ENCODE measurements at regions not wholly inside any gene's neighbourhood (a gene's known extent, or its start where the extent isn't known, plus 50 kb on each side); places are given as distances from the start of the nearest gene placed in this dataset.
"Not testable (repeated sequence)": the region's sequence is repeated elsewhere in the genome, so short reads cannot be mapped to it uniquely, and the experiment has no call there.

DNA sequence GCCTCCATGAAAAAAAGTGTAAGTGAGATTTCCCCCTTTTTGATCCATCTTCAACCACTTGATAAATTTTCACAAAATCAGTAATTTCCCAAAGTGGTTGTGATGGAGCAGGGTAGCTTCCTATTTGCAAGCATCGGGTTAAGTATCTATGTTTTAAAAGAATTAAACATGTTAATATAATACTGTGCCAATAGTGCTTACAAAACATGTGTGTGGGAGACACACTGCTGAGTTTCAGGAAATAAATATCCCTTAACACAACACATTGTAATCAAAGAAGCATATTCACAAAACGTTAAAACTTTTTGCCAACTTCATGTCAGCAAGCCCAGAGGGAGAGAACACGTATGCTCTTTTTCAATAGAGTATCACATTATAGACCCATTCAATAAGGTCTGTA lies 526.9 kb downstream of the TTLL7 start:
- DNase-seq (ENCODE audit: low spot score) = not testable (repeated sequence)

DNA sequence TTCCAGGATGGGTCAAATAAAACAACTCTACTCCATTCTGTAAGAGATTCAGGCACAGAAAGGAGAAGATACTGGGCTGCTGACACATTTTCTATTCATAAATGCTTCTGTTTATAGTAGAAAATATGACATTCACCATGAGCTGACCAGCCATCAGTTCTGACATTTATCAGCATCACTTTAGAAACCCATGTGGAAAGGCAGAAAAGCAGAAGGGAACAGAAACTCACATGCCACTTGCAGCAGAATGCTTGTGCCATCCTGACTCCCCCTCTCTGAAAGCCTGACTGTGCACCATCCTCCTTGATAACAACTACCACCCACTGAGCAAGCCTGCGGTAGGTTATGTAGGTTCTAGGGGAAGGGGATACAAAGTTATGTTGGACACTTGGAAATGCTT lies 527.7 kb downstream of the TTLL7 start:
- not testable (repeated sequence) for DNase-seq (ENCODE audit: low spot score)

- not testable (repeated sequence) for DNase-seq (ENCODE audit: low spot score)
These were observed 530.6 kb downstream of the TTLL7 start for GRCh38 chr1:83468336-83468735.

GRCh38 chr1:83457735-83458248 lies 541.1 kb downstream of the TTLL7 start:
- DNase-seq (ENCODE audit: low spot score) = not testable (repeated sequence)

- DNase-seq (ENCODE audit: low spot score) = not testable (repeated sequence)
These were observed 541.7 kb downstream of the TTLL7 start for GRCh38 chr1:83457281-83457680.

GRCh38 chr1:83455753-83456152 lies 543.2 kb downstream of the TTLL7 start:
- DNase-seq (ENCODE audit: low spot score) = not testable (repeated sequence)

DNA sequence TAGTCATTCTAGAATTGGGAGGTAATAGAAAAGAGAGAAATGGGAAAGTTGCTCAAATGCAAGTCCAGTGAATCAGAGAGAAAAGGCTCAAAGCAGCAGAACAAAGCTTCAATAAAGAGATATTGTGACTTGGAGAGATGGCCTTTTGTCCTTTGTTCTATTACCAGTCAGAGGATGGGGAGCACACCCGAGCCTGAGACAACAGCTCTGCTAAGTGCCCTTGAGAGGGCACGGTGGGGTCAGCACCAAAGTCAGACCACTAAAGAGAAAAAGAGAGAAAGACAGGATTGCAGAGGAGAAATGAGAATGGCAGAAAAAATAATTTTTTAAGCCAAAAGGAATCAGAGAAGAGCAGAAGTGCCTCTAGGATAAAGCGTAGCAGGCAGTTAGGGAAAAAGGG lies 553.1 kb downstream of the TTLL7 start:
- not testable (repeated sequence) for DNase-seq (ENCODE audit: low spot score)

DNA sequence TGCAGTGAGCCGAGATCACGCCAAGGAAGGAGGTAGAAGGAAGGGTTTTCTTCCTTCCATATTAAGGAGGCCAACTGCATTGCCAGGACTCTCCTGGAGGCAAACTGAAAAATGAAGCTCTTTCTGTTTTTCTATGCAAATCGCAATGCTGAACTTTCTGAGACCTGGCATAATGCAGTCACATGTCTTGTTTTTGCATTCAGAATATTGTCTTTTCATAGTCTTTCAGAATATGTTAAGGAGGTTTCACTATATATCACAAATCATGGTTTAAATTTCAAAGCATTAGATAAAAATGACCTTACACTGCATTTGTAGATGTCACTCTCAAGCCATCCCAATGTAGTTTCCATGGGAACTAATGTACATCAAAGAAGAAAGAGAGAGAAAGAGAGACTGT lies 556.5 kb downstream of the TTLL7 start:
- not testable (repeated sequence) for DNase-seq (ENCODE audit: low spot score)

- not testable (repeated sequence) for DNase-seq (ENCODE audit: low spot score)
These were observed 558.3 kb downstream of the TTLL7 start for GRCh38 chr1:83440586-83440985.

DNA sequence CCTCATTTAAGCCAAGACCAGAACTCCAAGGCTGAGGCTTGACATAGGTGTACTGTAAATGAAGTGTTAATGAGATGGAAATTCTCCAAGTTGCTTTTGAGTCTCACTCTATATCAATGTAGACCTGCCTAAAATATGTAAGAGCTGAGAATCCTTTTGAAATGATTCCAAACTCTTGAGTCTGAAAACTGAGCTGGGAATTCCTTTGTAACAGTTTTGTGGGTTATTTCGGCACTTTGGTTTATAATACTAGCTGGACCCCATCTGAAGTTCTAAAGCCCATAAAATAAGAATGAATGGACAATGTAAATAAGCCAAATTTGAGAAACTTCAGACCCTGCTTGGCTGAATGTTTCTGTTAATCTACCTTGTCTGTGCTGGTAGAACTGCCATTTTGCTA lies 558.9 kb downstream of the TTLL7 start:
- not testable (repeated sequence) for DNase-seq (ENCODE audit: low spot score)

DNA sequence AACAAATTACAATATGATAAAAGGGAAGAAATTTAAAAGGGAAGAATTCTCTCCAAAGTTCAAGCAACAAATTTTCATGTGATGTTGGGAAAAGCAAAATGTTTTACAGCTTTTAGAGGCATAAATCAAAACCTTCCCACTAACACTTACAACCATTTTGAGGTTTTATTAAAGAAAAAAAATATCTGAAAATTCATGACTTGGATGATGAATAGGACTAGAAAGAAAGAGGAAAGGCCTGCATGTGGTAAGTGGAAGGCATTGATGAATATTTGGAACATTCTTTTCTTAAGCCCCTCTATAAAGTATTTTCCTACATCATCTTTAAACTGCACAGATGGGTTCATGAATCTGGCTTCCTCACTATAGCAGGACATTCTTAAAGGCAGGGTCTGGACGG lies 560.6 kb downstream of the TTLL7 start:
- not testable (repeated sequence) for DNase-seq (ENCODE audit: low spot score)

- DNase-seq (ENCODE audit: low spot score) = not testable (repeated sequence)
These were observed 563.6 kb downstream of the TTLL7 start for GRCh38 chr1:83435336-83435735.

DNA sequence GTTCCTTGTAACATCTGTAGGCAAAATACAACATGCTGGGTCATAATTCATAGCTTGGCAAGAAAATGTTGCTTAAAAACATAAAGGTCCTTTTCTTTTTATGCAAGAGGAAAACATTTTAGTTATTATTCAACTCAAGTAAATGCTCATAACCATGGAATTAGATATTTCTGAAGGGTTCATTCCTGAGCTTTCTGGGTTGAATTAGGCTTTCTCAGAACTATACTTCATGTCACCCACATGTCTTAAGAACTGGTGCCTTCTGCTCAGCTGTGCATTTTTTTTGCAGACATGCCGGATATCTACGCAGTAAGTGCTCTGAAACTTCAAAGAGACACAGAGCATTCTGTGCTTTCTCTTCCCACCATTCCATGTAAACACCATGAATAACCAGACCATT lies 571.4 kb downstream of the TTLL7 start:
- not testable (repeated sequence) for DNase-seq (ENCODE audit: low spot score)

DNA sequence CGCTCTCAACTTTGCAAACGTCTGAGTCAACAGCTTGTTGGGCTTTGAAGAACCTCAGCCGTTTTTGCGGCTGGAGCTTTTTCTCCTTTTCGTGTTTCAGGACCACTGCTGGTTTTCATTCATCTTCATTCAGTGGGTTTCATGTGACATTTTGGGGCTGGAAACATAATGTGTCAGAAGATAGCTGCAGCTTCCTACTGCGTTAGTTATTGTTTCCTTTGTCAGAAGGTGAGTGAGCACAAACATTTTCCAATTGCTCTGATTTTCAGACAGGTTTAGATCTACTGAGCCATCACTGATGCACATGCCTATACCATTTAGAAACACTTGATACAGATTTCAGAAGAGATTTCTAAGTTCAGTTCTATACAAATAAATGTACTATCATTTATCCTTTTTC lies 575.5 kb downstream of the TTLL7 start:
- not testable (repeated sequence) for DNase-seq (ENCODE audit: low spot score)

- DNase-seq (ENCODE audit: low spot score) = no peak
These were observed 580.4 kb downstream of the TTLL7 start for GRCh38 chr1:83418558-83418957.

DNA sequence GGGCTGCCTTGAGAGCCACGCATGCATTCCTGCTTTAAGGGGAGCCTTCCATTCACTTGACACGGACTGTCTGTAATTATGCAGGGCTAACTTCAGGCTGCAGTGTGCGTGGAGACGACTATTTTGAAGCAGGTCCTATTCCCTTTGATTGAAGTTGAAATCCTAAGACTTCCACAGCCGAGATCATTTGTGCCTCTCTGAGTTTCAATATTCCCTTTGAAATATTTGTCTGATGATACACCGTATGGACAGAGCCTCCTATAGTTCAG lies 585.2 kb downstream of the TTLL7 start:
- not testable (repeated sequence) for DNase-seq (ENCODE audit: low spot score)

- not testable (repeated sequence) for DNase-seq (ENCODE audit: low spot score)
These were observed 588.1 kb downstream of the TTLL7 start for GRCh38 chr1:83410746-83411413.

GRCh38 chr1:83406693-83407371 lies 592.1 kb downstream of the TTLL7 start:
- not testable (repeated sequence) for DNase-seq (ENCODE audit: low spot score)

DNA sequence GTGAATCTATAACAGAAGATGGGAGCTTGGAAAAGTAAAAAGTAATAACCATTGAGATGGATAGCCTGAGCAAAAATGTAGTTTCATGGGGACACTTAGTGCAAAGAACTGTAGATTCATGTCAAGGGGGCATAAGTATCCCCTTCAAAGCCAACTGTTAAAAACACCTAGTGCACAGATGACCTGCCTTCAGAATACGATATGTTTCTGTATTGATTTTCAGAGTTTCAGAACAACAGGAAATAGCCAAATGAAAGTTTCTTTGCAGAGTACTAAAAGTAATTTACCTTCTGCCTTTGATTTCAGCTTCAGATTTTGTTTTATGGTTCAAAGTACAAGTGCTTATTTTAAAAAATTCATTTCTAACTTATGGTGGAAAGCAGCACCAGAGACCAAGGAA lies 593.1 kb downstream of the TTLL7 start:
- not testable (repeated sequence) for DNase-seq (ENCODE audit: low spot score)

DNA sequence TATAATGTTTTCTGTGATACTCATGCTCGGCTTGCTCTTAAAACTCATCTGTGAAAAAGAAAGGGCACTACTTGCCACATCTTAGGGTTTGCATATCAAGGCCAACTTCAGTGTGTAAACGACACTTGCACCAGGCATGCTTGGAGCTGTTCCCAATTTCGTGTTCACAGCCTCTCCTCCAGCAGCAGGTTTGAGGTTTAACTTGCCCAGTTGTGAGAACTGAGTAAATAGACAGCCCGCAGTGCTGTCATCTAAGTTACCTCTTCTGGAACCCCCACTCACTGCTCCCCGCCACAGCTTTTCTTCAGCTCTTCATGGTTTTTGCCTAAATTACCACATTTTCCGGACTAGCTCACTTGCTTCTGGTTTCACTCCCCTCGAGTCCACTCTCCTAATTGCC lies 595.4 kb downstream of the TTLL7 start:
- not testable (repeated sequence) for DNase-seq (ENCODE audit: low spot score)

DNA sequence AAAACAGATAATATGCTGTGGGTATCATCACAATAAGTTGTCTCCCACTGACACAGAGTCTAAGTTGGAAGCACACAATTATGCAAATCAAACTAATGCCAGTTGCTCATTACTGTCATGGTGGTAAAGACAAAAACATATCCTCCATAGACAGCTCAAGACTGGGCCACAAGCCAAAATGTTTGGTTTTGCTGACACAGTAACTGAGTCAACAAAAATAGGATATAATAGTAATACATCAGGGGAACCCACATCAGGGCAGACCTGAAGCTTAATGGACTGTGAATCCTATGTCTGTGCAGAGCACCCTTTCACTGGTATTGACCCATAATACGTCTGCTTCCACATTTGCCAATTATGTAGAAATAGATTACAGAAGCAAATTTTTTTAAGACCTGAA lies 597.8 kb downstream of the TTLL7 start:
- DNase-seq (ENCODE audit: low spot score) = not testable (repeated sequence)

DNA sequence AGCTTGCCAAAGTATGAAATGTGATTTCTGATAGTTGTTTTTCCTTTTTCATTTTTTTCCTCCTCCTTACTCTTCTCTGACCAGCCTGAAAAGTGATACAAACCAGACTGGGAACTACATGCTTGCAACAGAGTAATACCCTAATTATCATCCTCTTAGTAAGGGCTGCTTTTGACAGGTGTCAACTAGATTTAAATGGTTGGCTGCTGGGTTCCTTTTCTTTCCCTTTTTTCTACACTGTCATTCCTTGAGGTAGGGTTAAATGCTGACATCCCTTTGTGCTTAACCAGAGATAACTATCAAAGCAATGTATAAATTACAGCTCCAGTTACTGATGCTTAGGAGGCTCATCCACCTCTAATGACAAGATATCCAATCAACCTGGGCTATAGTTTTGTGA lies 598.8 kb downstream of the TTLL7 start:
- not testable (repeated sequence) for DNase-seq (ENCODE audit: low spot score)

GRCh38 chr1:83398125-83398524 lies 600.8 kb downstream of the TTLL7 start:
- not testable (repeated sequence) for DNase-seq (ENCODE audit: low spot score)

Data from A172 (cell line).